ENCODE measurements at regions not wholly inside any gene's neighbourhood (a gene's known extent, or its start where the extent isn't known, plus 50 kb on each side); places are given as distances from the start of the nearest gene placed in this dataset.

- no peaks in the 10 kb centered on the region for H3K4me1 ChIP-seq (ENCODE audit: insufficient read depth, low read length)
- H3K9ac ChIP-seq (ENCODE audit: low read depth, low read length): no peak overlapping the region
- H3K4me3 ChIP-seq (ENCODE audit: low read depth in 1 of 2, low read length in 2 of 2): no peak overlapping the region
- no peaks in the 10 kb centered on the region for H3K36me3 ChIP-seq (ENCODE audit: insufficient read depth, low read length)
- no peaks in the 10 kb centered on the region for H3K79me2 ChIP-seq (ENCODE audit: insufficient read depth, low read length)
- peaks cover 18% of the 10 kb centered on the region for H3K27me3 ChIP-seq (ENCODE audit: insufficient read depth, low read length, poor library complexity)
- peak; percentile 91 for ATAC-seq (ENCODE audit: insufficient read depth, low read depth)
- no peaks in the 10 kb centered on the region for H4K20me1 ChIP-seq (ENCODE audit: insufficient read depth, low read length)
- H2AFZ ChIP-seq (ENCODE audit: low read depth, low read length): no peak overlapping the region
- H3K9me3 ChIP-seq (ENCODE audit: insufficient read depth, low read length, severe bottlenecking): no peaks in the 10 kb centered on the region
- no peak overlapping the region for H3K27ac ChIP-seq (ENCODE audit: low read length)
- peak; percentile 74 for DNase-seq
- H3K4me2 ChIP-seq (ENCODE audit: insufficient read depth, low read length): no peak overlapping the region
- TF ChIP-seq CTCF (IDR thresholded peaks at IDR 0.05; ENCODE audit: borderline replicate concordance, extremely low read depth, low read length, poor library complexity, severe bottlenecking): peak; percentile 94
- no peak for TF ChIP-seq EZH2 (IDR thresholded peaks at IDR 0.05; ENCODE audit: borderline replicate concordance, low read depth, low read length, severe bottlenecking)
These were observed 170.3 kb upstream of the ZBED5 start for GRCh38 chr11:11028017-11028692.

- no peak overlapping the region for H3K4me2 ChIP-seq (ENCODE audit: insufficient read depth, low read length)
- no peaks in the 10 kb centered on the region for H3K36me3 ChIP-seq (ENCODE audit: insufficient read depth, low read length)
- no peaks in the 10 kb centered on the region for H3K9me3 ChIP-seq (ENCODE audit: insufficient read depth, low read length, severe bottlenecking)
- peaks cover 18% of the 10 kb centered on the region for H3K27me3 ChIP-seq (ENCODE audit: insufficient read depth, low read length, poor library complexity)
- no peak overlapping the region for H3K4me3 ChIP-seq (ENCODE audit: low read depth in 1 of 2, low read length in 2 of 2)
- no peak overlapping the region for H2AFZ ChIP-seq (ENCODE audit: low read depth, low read length)
- no peaks in the 10 kb centered on the region for H3K79me2 ChIP-seq (ENCODE audit: insufficient read depth, low read length)
- TF ChIP-seq CTCF (IDR thresholded peaks at IDR 0.05; ENCODE audit: borderline replicate concordance, extremely low read depth, low read length, poor library complexity, severe bottlenecking): no peak
- no peak for TF ChIP-seq EZH2 (IDR thresholded peaks at IDR 0.05; ENCODE audit: borderline replicate concordance, low read depth, low read length, severe bottlenecking)
- no peak for DNase-seq
- no peaks in the 10 kb centered on the region for H3K4me1 ChIP-seq (ENCODE audit: insufficient read depth, low read length)
- H4K20me1 ChIP-seq (ENCODE audit: insufficient read depth, low read length): no peaks in the 10 kb centered on the region
- no peak for ATAC-seq (ENCODE audit: insufficient read depth, low read depth)
- H3K9ac ChIP-seq (ENCODE audit: low read depth, low read length): no peak overlapping the region
- H3K27ac ChIP-seq (ENCODE audit: low read length): no peak overlapping the region
These were observed 169.4 kb upstream of the ZBED5 start for GRCh38 chr11:11027288-11027687.

- Histone ChIP-seq H3K27ac (ENCODE audit: low read length) (no peak overlapping the region), H3K27me3 (ENCODE audit: insufficient read depth, low read length, poor library complexity) (peaks cover 12% of the 10 kb centered on the region), H4K20me1 (ENCODE audit: insufficient read depth, low read length) (no peaks in the 10 kb centered on the region), H3K36me3 (ENCODE audit: insufficient read depth, low read length) (no peaks in the 10 kb centered on the region), H3K79me2 (ENCODE audit: insufficient read depth, low read length) (no peaks in the 10 kb centered on the region), H3K4me3 (ENCODE audit: low read depth in 1 of 2, low read length in 2 of 2) (no peak overlapping the region), H3K9me3 (ENCODE audit: insufficient read depth, low read length, severe bottlenecking) (no peaks in the 10 kb centered on the region), H2AFZ (ENCODE audit: low read depth, low read length) (no peak overlapping the region), H3K9ac (ENCODE audit: low read depth, low read length) (no peak overlapping the region), H3K4me2 (ENCODE audit: insufficient read depth, low read length) (no peak overlapping the region), H3K4me1 (ENCODE audit: insufficient read depth, low read length) (no peaks in the 10 kb centered on the region)
- no peak for DNase-seq
- TF ChIP-seq CTCF (IDR thresholded peaks at IDR 0.05; ENCODE audit: borderline replicate concordance, extremely low read depth, low read length, poor library complexity, severe bottlenecking) (no peak), EZH2 (IDR thresholded peaks at IDR 0.05; ENCODE audit: borderline replicate concordance, low read depth, low read length, severe bottlenecking) (no peak)
- no peak for ATAC-seq (ENCODE audit: insufficient read depth, low read depth)
These were observed 167.2 kb upstream of the ZBED5 start for GRCh38 chr11:11025087-11025486.

Data from DND-41 (cell line).